ENCODE measurements at regions not wholly inside any gene's neighbourhood (a gene's known extent, or its start where the extent isn't known, plus 50 kb on each side); places are given as distances from the start of the nearest gene placed in this dataset.

DNA sequence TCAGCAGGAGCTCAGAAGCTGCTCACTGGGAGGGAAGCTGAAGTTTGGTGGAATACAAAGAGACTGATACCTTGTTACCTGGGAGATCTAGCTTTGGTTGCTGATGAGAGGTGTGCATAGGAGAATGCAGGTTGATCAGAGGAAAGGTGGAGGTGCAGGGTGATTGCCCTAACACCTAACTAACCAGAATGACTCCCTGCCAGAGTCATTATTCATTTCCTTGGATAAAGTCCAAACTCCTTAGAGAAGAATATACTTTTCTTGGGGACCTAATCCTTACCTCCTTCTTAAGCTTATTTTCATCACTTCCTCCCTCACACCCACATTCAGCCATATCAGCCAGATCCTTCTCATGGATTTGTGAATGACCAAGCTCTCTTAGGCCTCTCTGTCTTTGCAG is 814.2 kb upstream of the TENM4 start:
- DNase-seq (ENCODE audit: low read depth) = no peak

DNA sequence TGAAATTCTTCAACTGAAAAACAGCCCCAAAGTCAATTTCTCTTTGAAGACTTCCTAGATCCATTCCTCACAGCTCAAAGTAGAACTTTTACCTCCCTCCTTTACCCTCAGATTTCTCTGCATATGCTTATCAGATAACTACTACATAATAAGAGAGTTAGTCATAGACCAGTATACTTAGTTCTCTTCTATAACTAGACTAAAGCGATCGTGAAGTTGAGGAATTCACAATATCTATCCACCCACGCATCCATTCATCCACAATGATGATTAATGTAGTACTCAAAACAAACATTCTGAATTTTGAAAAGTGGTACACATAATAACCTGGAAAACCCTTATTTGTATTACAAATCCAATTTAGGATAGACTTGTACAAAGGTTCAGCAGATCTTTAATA is 800.9 kb upstream of the TENM4 start:
- no peak for DNase-seq (ENCODE audit: low read depth)

DNA sequence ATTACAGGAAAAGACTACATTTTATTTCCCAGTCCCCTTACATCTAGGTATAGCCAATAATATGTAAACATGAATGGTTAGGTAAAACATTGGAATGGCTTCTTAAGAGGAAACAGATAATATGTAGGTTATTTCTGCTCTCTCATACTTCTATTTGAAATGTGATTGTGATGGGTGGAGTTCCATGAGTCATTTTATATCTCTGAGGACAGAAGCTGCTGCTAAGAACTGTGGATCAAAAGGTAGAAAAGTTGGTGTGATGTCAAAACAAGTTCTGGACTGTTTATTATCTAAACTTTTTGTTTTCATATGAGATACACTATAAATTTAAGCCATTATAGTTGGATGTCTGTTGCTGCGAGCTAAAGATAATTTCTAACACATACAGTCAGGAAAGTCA is 799.4 kb upstream of the TENM4 start:
- no peak for DNase-seq (ENCODE audit: low read depth)

DNA sequence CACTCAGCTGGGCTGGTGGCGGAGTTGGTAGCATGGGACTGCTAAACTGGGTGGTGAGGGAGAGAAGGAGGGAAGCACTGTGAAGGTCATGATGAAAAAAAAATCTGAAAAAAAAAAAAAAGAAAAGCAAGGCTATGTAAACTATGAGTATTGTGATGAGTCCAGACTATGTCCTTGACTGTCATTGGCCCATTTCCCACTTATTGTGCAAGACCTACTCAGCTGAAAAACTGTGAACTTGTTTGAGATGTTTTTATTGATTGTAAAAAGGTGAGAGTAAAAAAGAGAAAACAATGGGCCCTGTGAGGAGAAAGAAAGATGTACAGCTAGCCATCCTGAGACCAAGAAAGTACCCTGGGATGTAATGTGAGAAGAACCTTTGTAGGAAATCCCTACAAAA is 798.4 kb upstream of the TENM4 start:
- DNase-seq (ENCODE audit: low read depth) = no peak

DNA sequence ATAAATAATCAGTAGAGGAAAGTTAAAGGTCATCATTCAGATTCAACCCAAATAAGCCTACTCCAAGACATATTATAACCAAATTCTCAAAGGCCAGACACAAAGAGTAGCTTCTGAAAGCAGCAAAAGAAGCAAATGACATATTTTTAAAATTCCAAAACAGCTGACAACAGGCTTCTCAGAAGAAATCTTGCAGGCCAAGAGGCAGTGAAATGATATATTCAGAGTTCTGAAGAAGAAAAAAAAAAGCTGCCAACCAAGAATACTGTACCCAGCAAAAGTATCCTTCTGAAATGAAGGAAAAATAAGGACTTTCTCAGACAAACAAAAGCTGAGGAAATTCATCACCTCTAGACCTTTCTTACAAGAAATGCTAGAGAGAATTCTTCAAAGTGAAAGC is 787.1 kb upstream of the TENM4 start:
- DNase-seq (ENCODE audit: low read depth) = no peak

DNA sequence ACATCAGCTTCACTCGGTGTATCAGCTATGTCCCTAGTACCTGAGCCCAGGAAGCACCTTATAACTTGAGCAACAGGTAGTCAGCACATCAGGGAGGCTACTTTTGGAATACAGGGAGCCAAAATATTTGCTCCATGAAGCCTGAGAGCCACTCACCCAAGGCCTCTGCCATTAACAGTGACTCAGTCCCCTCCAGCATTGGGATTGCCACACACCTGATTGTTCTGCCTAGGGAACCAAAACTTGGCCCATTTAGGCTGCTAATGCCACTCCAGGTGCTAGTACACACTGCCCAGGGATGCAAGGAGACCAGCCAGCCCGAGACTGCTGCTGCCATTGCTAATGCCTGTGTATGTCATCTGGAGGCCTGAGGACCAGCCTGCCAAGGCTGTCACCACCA is 773.6 kb upstream of the TENM4 start:
- no peak for DNase-seq (ENCODE audit: low read depth)

DNA sequence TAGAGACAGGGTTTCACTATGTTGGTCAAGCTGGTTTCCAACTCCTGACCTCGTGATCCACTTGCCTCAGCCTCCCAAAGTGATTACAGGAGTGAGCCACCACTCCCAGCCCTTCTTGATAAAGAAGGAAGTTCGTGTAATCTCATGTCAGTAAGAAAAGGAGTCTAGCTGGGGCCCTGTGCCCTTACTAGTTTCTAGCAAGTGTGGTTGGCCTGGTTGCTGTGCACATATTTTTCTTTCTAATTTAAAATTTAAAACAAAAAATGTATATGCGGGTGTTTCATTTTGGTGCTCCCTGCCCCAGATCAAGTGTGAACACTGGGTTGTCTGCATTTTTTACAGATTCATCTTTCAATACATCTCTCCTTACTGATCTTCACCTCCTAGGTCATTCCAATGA is 770.8 kb upstream of the TENM4 start:
- no peak for DNase-seq (ENCODE audit: low read depth)

DNA sequence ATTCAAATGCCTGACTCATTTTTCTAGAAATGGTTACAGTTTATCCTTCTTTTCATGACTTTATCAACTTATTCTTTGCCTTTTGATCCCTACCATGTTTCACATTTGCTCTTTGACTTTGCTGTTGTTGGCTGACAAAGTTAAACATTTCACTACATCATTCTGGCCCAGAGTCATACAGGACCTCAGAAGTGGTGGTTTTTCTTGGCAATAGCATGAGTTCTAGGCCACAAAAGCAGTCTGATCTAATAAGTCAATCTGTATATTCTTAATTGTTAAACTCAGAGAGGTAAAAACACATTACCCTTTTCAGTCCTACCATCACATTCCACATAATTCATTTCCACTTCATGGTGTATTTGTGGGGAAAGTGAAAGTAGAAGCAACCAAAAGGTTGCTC is 763.2 kb upstream of the TENM4 start:
- DNase-seq (ENCODE audit: low read depth) = no peak

DNA sequence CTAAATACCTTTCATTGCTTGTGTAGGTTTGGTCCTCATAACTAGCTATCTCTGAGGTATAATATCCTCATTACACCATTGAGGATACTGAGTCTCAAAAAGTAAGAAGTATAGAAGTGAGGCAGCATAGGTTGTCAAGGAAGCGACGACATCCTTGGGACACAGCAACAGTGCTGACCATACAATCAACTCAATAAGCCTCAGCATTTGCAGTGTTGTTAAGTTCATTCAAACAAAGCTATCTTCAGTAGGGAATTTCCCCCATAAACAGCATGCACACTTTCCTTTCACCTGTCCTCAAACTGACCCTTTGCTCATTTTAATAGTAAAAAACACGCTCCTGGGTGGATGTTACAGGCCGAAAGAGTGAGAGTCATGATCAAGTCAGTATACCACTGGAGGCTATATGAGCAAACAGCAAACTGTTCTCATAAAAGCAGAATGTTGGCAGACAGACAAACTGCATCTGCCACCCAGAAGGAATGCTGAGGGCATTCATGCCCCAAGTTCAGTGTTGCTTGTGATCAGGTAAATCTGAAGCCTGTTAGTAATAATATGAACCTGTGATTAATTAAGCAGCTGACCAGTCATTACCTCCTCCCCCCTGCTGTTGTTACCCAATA is 756.2 kb upstream of the TENM4 start:
- DNase-seq (ENCODE audit: low read depth) = no peak

DNA sequence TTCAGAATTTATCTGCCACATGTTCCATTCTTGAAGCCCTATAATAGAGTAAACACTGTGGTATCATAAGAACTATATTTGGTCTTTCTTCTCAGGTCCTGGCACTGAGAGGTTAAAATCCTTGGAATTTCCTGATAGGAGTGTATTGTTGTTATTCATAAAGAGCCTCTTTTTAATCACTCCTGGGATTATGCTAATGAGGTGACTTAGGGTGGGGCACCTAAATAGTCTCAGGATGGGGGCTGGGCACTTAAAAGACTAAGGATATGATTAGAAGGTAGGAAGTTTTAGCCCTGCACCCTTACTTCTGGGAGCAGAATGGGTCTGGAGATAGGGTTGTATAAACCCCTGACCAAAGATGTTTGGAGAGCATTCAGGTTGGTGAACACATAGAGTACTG is 755.2 kb upstream of the TENM4 start:
- DNase-seq (ENCODE audit: low read depth) = no peak

DNA sequence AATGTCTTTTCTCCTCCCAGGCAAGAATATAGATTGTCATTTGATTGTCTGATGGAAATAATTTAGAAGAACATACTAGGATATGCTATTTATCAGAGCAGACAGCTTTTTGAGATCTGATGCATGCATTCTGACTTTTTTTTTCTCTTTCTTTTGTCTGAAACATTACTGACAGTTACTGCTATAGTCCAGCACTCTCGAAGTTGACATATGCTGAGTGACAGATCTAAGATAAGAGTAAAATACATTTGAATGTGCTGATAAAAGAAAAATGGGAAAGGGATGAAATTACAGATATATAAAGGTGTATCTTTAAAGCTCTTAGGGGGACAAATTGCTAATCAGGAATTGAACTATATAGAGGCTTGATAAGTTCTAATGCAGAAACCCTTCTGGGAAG is 753.8 kb upstream of the TENM4 start:
- no peak for DNase-seq (ENCODE audit: low read depth)

DNA sequence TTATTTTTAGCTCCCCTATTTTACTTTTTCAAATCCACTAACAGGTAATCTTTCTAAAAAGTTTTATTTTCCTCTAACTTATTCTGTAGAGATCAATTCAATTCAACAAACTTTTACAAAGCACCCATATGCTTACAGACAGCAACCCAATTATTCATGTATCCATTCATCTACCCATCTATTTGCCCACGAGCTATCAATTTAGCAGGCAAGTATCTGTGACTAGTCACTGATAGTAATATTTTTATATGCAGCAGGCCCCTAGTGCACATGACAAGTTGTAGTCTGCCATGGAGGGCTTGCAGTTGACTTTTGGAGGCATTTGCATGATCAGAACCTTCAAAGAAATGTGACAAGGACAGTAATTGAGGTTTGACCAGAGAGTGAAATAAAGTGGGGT is 753.2 kb upstream of the TENM4 start:
- no peak for DNase-seq (ENCODE audit: low read depth)

DNA sequence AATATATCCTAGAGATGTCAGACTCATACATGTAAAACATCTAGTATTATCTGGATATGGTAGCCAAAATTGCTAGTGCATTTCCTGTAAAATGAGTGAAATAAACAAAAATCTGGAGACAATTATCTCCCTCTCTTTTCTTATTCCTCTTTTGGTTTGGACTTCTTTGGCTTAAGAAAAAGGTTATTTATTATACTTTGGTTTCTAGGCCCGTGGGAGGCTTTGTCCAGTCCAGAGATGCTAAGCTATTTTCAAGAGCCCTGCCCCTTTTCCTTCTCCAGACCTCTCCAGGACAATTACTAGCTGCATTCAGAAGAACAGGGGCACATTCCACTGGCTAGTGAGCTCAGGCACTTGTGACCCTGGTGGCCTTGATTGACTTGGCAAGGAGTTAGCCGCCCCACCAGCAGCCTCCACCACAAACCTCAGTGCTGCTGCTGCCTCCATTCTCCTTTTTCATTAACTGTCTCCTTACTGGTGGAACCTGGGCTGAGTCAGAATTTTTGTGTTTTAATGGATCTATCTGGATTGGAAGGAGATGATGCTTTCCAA is 747.3 kb upstream of the TENM4 start:
- DNase-seq (ENCODE audit: low read depth) = no peak

DNA sequence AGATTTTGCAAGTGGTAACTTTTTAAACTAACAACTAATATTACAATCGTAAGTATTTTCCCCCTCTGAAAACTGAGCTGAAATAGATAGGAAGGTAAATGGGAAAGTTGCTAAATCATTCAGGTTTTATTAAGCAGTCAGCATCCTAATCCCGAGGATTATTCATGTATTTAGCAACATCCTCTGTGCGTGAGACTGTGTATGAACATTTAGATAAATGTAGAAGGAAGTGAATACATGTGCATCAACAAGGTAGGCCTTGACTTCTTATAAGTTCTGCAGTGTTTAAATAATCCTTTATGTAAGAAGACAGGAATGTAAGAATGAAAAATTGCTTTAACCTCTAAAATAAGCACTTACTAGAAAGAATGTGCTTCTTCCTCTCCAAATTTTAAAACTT is 745.9 kb upstream of the TENM4 start:
- no peak for DNase-seq (ENCODE audit: low read depth)

DNA sequence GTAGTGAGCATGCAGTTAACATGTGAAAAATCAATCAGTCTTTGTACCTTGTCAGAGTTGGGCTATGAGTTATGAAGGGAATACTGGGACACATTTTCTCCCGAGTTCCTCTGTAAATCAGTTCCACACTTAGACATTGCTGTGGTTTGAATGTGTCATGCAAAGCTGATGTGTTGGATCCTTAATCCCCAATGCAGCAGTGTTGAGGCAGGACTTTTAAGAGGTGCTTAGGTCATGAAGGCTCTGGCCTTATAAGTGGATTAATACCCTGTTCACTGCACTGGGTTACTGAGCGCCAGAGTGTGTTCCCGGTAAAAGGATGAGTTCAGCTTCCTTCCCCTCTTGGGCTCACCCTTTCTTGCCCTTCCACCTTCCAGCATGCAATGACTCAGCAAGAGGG is 742.1 kb upstream of the TENM4 start:
- DNase-seq (ENCODE audit: low read depth) = no peak

DNA sequence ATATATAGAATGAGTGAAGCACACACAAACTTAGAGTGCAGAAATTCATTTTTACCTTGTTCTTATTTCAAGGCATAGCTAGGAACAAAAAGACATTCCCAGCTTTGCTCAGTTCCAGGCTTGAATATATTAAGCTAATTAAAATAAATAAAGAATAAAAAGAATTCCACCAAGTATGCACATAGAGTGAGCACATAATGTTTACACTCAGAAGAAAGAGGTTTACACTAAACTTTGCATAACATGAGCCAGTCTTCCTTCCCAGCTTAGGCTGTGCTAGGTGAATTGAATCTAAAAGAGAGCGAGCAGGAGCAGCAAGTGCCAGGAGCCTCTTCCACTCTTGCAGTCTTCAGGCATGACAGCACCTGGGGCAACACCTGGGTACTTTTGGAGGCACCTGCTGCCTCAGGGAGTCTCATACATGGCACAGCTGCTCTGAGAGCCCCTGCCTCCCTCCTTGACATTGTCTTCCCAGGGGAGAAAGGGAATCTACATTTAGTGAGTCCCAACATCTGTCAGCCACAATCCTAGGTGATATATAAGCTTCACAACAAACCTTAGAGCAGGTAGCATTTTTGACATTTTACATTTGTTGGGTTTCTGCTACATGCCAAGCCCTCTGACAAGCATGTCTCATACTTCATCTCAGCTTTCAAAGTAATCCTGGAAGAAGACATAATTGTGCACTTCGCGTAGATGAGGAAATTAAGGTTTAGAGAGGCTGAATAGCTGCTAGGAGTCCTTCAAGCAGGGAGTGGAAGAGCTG is 732.7 kb upstream of the TENM4 start:
- DNase-seq (ENCODE audit: low read depth) = no peak

DNA sequence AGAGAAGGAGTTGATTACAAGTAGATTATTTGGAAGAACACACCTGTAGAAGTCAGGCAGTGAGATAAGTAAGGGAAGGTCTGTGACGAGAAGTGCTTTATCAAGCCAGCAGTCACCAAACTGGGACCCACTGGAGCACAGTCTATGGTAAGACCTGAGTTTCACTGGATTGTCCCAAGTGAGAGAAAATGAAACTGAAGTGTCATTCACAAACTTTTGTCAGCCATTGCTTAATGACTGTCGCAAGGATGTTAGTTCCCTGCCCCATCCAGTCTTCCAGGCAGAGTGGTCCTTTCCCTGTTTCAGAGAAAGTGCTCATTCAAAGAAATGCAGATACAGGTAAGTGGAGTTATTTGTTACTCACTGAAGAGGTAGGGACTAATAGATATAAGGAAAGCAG is 728.0 kb upstream of the TENM4 start:
- DNase-seq (ENCODE audit: low read depth) = no peak

DNA sequence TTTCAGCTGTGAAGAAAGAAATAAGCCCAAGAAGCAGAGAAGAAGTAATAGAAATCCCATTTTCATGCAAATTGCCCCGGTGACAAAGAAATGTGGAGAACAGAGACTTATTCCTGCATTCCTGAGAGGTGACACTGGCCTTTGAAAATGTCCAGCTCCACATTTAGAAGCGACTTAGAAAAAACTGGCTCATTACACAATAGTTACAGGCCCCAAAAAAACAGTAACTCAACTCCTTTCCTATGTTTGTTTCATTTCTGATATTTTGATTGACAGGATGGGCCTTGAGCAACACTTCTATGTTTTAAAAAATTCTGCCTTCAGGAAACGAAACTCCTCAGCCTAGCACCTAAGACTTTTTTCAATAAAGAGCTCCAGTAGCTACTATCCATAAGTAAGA is 726.9 kb upstream of the TENM4 start:
- DNase-seq (ENCODE audit: low read depth) = no peak

DNA sequence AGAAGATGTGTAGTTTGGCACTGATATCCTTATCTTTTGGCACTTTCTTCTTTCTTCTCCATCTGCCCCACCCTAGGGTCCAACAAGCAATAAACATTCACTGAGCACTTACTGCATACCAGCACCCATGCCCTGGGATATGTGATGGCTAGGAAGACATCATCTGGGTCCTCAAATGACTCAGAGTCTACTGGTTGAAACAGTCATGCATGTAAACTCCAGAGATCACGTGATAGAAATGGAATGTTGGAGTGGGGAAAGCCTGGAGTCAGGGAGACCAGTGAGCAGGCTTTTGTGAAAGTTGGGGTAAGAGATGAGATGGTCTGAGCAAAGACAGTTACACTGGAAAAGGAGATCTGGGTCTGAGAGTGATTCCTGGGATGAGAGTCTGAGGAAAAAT is 724.9 kb upstream of the TENM4 start:
- no peak for DNase-seq (ENCODE audit: low read depth)

DNA sequence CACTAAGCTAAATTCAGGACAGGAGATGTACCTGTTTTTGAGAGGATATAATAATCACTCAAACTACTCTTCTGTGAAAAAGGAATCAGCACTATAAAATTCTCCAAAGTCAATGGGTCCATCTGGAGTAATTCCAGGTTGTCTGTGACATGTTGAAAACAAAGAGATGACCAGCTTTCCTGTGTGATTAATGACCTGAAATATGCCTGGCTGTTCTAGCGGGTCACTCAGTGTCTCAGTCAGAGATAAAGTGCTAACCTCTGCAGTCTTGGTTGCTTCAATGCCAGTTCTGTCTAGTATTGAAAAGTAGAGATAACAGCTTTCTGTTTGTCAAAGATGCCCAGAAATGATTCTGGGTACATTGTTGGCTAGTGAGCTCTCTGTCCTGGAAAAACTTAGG is 722.6 kb upstream of the TENM4 start:
- no peak for DNase-seq (ENCODE audit: low read depth)

DNA sequence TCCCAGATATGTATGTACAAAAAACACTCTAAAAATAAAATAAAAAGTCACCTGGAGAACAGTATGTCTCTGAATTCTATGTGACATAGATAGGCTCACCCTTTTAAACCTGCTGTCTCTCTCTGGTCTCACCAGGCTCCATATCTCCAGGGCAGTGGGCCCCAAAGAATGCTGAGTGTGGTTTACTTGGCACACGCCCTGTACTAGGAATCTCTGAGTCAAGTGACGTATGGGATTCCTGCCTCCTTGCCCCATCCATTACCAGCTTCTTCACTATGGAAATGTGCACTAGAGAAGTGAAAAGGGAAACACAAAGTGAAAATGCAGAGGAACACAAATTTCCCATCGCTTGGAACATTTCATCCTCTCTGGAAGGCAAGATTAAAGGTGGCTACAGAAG is 722.2 kb upstream of the TENM4 start:
- no peak for DNase-seq (ENCODE audit: low read depth)

DNA sequence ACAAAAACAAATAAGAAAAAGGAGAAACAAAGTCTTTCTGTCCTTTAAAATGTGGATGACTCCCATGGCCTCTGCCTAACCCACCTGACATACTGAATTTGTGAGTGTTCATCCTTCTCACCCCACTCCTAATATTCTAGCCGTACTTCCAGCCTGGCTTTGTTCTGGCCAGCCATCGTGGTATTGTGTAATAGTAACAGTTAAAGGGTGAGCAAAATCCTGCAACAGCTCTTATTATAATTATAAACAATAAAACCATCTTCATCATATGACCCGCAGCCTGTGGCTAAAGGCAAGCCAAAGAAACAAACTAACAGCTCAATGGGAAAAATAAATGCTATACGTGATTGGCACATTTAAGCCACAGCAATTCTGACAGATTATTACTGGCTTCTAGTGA is 721.6 kb upstream of the TENM4 start:
- DNase-seq (ENCODE audit: low read depth) = no peak

DNA sequence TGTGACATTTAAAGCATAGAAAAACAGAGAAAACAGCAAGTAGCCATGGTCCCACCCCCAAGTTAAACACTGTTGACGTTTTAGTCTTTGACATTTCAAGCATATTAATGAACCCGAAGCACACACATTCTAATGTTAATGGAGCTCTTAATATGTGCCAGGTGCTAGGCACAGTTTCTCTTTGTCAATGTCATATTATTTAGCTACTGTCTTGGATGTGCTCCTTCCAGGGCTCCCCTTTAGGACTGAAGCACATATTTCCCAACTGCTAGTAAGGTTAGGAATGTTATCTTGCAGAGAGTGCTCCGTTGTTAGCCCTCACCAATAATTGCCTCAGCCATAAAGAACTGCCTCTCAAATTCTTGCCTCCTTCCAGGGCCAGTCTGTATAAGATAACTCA is 716.6 kb upstream of the TENM4 start:
- no peak for DNase-seq (ENCODE audit: low read depth)

DNA sequence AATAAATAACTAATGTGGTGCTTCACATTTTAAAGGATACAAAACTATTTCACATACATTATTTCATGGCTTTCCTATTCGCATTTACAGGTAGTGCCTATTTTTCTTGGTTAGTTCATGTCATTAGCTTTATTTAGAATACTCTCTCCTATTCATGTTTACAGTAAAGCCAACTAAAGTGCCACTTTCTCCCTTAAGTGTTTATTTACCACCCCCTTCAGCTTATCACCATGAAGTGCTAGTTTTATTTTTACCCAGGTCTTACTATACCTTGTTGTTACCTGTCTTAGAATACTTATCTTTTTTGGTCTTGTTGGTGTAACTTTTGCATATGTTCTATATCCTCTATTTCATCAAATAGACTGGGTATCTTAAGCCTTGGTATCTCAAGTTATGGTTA is 715.2 kb upstream of the TENM4 start:
- no peak for DNase-seq (ENCODE audit: low read depth)

All from activated T-cell treated with anti-CD3 and anti-CD28 coated beads for 48 hours (primary cell).